ENCODE measurements at regions not wholly inside any gene's neighbourhood (a gene's known extent, or its start where the extent isn't known, plus 50 kb on each side); places are given as distances from the start of the nearest gene placed in this dataset.

GRCh38 chr9:135185060-135185459 lies 97.6 kb downstream of the OLFM1 start:
- TF ChIP-seq CTCF (IDR thresholded peaks at IDR 0.05; ENCODE audit: insufficient read depth, low read depth, low read length) = no peak
- DNase-seq (ENCODE audit: low read depth) = no peak
- H3K4me3 ChIP-seq (ENCODE audit: low read depth, low read length) = no peak overlapping the region

- no peak overlapping the region for H3K4me3 ChIP-seq (ENCODE audit: low read depth, low read length)
- no peak for TF ChIP-seq CTCF (IDR thresholded peaks at IDR 0.05; ENCODE audit: insufficient read depth, low read depth, low read length)
- DNase-seq (ENCODE audit: low read depth) = no peak
Observed at GRCh38 chr9:135186248-135187164, 99.0 kb downstream of the OLFM1 start.

GRCh38 chr9:135187365-135187764 lies 99.9 kb downstream of the OLFM1 start:
- TF ChIP-seq CTCF (IDR thresholded peaks at IDR 0.05; ENCODE audit: insufficient read depth, low read depth, low read length) = no peak
- no peak for DNase-seq (ENCODE audit: low read depth)
- H3K4me3 ChIP-seq (ENCODE audit: low read depth, low read length) = no peak overlapping the region

- DNase-seq (ENCODE audit: low read depth) = no peak
- TF ChIP-seq CTCF (IDR thresholded peaks at IDR 0.05; ENCODE audit: insufficient read depth, low read depth, low read length) = no peak
- H3K4me3 ChIP-seq (ENCODE audit: low read depth, low read length) = no peak overlapping the region
Observed at GRCh38 chr9:135188681-135189151, 101.2 kb downstream of the OLFM1 start.

- no peak for DNase-seq (ENCODE audit: low read depth)
- no peak for TF ChIP-seq CTCF (IDR thresholded peaks at IDR 0.05; ENCODE audit: insufficient read depth, low read depth, low read length)
- no peak overlapping the region for H3K4me3 ChIP-seq (ENCODE audit: low read depth, low read length)
Observed at GRCh38 chr9:135189497-135189896, 102.0 kb downstream of the OLFM1 start.

- H3K4me3 ChIP-seq (ENCODE audit: low read depth, low read length) = no peak overlapping the region
- no peak for DNase-seq (ENCODE audit: low read depth)
- no peak for TF ChIP-seq CTCF (IDR thresholded peaks at IDR 0.05; ENCODE audit: insufficient read depth, low read depth, low read length)
Observed at GRCh38 chr9:135190789-135191577, 103.5 kb downstream of the OLFM1 start.
